T-cell (primary cell): ENCODE measurements at regions not wholly inside any gene's neighbourhood (a gene's known extent, or its start where the extent isn't known, plus 50 kb on each side); places are given as distances from the start of the nearest gene placed in this dataset.

Experiments
- ATAC-seq, 4 experiments: fragments of 200-7000 bp in 3 of 4; fragments of 150-1000 bp in 1 of 4; cut with Tn5 transposase; replicated peaks in 1 of 4; 1 replicate in 3 of 4; 2 replicates in 1 of 4; pipeline ENCODE4 v1.10.0; 2021; ENCODE audit warnings: moderate library complexity in 3 of 4, mild to moderate bottlenecking in 2 of 4, moderate number of reproducible peaks in 1 of 4
- CTCF ChIA-PET, 2 donors: fragments of 300-600 bp; sonication (Branson Sonifier 250); formaldehyde crosslinking; loops; one replicate each; lab custom pipeline; 2022; ENCODE audit warnings: antibody characterized with exemption in 2 of 2; lab: Charles Lee
- POLR2A ChIA-PET, 2 donors: fragments of 300-600 bp; sonication (Branson Sonifier 250); formaldehyde crosslinking; loops; one replicate each; lab custom pipeline; 2022; ENCODE audit warnings: antibody characterized with exemption in 2 of 2; lab: Charles Lee
- DNase-seq, 35 experiments: peaks; one replicate each; pipeline versions ENCODE4 v3.0.0 to v3.0.0-alpha.2; 2013 to 2023
- H3K27ac ChIP-seq: one replicate; pipeline ENCODE4 v1.5.1; 2013; ENCODE audit warnings: low read length
- H3K27me3 ChIP-seq, 2 experiments: replicated peaks in 1 of 2; 1 replicate in 1 of 2; 2 replicates in 1 of 2; pipeline versions ENCODE4 v1.6.1 to v1.7.0; 2013; ENCODE audit warnings: low read length in 1 of 2, mixed read lengths in 1 of 2; ENCODE audit not compliant: control insufficient read depth in 2 of 2, insufficient read depth in 2 of 2; ENCODE audit errors: extremely low read depth in 1 of 2
- H3K36me3 ChIP-seq, 2 donors: 1 replicate in 1 of 2; 2 replicates in 1 of 2; pipeline versions ENCODE4 v1.6.1 to v1.7.0; 2013; ENCODE audit warnings: low read length in 1 of 2; ENCODE audit not compliant: control insufficient read depth in 2 of 2, insufficient read depth in 1 of 2; ENCODE audit errors: extremely low read depth in 1 of 2
- H3K4me1 ChIP-seq, 2 experiments: 1 replicate in 1 of 2; 2 replicates in 1 of 2; pipeline versions ENCODE4 v1.6.1 to v1.7.0; 2013; ENCODE audit warnings: low read length in 2 of 2, mixed read lengths in 1 of 2; ENCODE audit not compliant: insufficient read depth in 2 of 2, control insufficient read depth in 1 of 2; ENCODE audit errors: extremely low read depth in 1 of 2
- H3K4me3 ChIP-seq, 2 donors: 1 replicate in 1 of 2; 2 replicates in 1 of 2; pipeline versions ENCODE4 v1.5.1 to v1.7.0; 2013; ENCODE audit warnings: mild to moderate bottlenecking in 2 of 2, low read length in 1 of 2, moderate library complexity in 1 of 2; ENCODE audit not compliant: control insufficient read depth in 1 of 2; ENCODE audit errors: extremely low read depth in 1 of 2
- H3K9me3 ChIP-seq: 2 replicates; pipeline ENCODE4 v1.7.0; 2013
- H3K27ac Mint-ChIP-seq, 2 donors: one replicate each; pipeline ENCODE4 v1.8.0; 2020 to 2021; ENCODE audit warnings: mild to moderate bottlenecking in 2 of 2, mixed read lengths in 2 of 2
- H3K27me3 Mint-ChIP-seq, 2 donors: one replicate each; pipeline ENCODE4 v1.8.0; 2021 to 2022; ENCODE audit warnings: mixed read lengths in 2 of 2
- H3K36me3 Mint-ChIP-seq: one replicate; pipeline ENCODE4 v1.8.0; 2021; ENCODE audit warnings: mixed read lengths
- H3K4me1 Mint-ChIP-seq, 3 donors: one replicate each; pipeline ENCODE4 v1.8.0; 2020 to 2022; ENCODE audit warnings: mixed read lengths in 3 of 3, mild to moderate bottlenecking in 1 of 3
- H3K4me3 Mint-ChIP-seq, 3 donors: one replicate each; pipeline ENCODE4 v1.8.0; 2020 to 2022; ENCODE audit warnings: mild to moderate bottlenecking in 3 of 3, mixed read lengths in 3 of 3, moderate library complexity in 3 of 3
- H3K9me3 Mint-ChIP-seq, 3 donors: one replicate each; pipeline ENCODE4 v1.8.0; 2020 to 2022; ENCODE audit warnings: mixed read lengths in 3 of 3
- WGBS: methylation state at CpG from one replicate; pipeline ENCODE4 v1.1.5; 2013; ENCODE audit warnings: missing lambda C conversion rate; ENCODE audit not compliant: insufficient coverage; 5-methylcytosine and 5-hydroxymethylcytosine counted together

GRCh38 chr3:144121661-144122060 lies 150.0 kb downstream of the DIPK2A start:
- ChIA-PET POLR2A (interaction anchor here in 1 of 2 donors (0.7 kb wide), 1 partner anchor 13 kb away, joined by 3 read pairs; no protein-coding TSS in a partner anchor), CTCF (no interaction called here)
- Histone ChIP-seq H3K27ac (no peak overlapping the region), H3K4me3 (no peak overlapping the region), H3K36me3 (no peaks in the 10 kb centered on the region), H3K27me3 (no peaks in the 10 kb centered on the region), H3K9me3 (no peaks in the 10 kb centered on the region), H3K4me1 (no peaks in the 10 kb centered on the region)
- no peak for ATAC-seq
- Mint-ChIP-seq H3K27ac (no peak overlapping the region), H3K4me3 (no peak overlapping the region), H3K9me3 (peaks cover 0 to 8% (median 5%) of the 10 kb centered on the region in 3 donors), H3K27me3 (peaks cover 2 to 3% of the 10 kb centered on the region in 2 donors), H3K4me1 (no peaks in the 10 kb centered on the region), H3K36me3 (no peaks in the 10 kb centered on the region)
- no peak for DNase-seq

- Mint-ChIP-seq H3K4me3 (no peak overlapping the region), H3K9me3 (peaks cover 4 to 9% (median 6%) of the 10 kb centered on the region in 3 donors), H3K27me3 (peaks cover 2 to 7% of the 10 kb centered on the region in 2 donors), H3K36me3 (no peaks in the 10 kb centered on the region), H3K4me1 (no peaks in the 10 kb centered on the region), H3K27ac (no peak overlapping the region)
- DNase-seq, result no peak
- Histone ChIP-seq H3K27ac (no peak overlapping the region), H3K4me3 (no peak overlapping the region), H3K27me3 (no peaks in the 10 kb centered on the region), H3K9me3 (no peaks in the 10 kb centered on the region), H3K36me3 (no peaks in the 10 kb centered on the region), H3K4me1 (no peaks in the 10 kb centered on the region)
- POLR2A ChIA-PET, result no interaction called here
- no peak for ATAC-seq
- CTCF ChIA-PET, result no interaction called here
- no CpG with 5 or more reads among the region's 3 CpGs for WGBS
Observed at GRCh38 chr3:144127014-144127413, 155.4 kb downstream of the DIPK2A start.

- DNase-seq, result no peak
- Histone ChIP-seq H3K27ac (no peak overlapping the region), H3K4me1 (no peaks in the 10 kb centered on the region), H3K27me3 (no peaks in the 10 kb centered on the region), H3K9me3 (no peaks in the 10 kb centered on the region), H3K36me3 (no peaks in the 10 kb centered on the region), H3K4me3 (no peak overlapping the region)
- H3K4me3 Mint-ChIP-seq, result no peak overlapping the region
- H3K27me3 Mint-ChIP-seq, result peaks cover 2 to 7% of the 10 kb centered on the region in 2 donors
- H3K9me3 Mint-ChIP-seq, result peaks cover 4 to 9% (median 6%) of the 10 kb centered on the region in 3 donors
- ChIA-PET POLR2A (no interaction called here), CTCF (no interaction called here)
- no peak overlapping the region for H3K27ac Mint-ChIP-seq
- no peaks in the 10 kb centered on the region for H3K4me1 Mint-ChIP-seq
- H3K36me3 Mint-ChIP-seq, result no peaks in the 10 kb centered on the region
- no peak for ATAC-seq
- WGBS, result no CpG with 5 or more reads among the region's 2 CpGs
Observed at GRCh38 chr3:144127700-144128099, 156.1 kb downstream of the DIPK2A start.

DNA sequence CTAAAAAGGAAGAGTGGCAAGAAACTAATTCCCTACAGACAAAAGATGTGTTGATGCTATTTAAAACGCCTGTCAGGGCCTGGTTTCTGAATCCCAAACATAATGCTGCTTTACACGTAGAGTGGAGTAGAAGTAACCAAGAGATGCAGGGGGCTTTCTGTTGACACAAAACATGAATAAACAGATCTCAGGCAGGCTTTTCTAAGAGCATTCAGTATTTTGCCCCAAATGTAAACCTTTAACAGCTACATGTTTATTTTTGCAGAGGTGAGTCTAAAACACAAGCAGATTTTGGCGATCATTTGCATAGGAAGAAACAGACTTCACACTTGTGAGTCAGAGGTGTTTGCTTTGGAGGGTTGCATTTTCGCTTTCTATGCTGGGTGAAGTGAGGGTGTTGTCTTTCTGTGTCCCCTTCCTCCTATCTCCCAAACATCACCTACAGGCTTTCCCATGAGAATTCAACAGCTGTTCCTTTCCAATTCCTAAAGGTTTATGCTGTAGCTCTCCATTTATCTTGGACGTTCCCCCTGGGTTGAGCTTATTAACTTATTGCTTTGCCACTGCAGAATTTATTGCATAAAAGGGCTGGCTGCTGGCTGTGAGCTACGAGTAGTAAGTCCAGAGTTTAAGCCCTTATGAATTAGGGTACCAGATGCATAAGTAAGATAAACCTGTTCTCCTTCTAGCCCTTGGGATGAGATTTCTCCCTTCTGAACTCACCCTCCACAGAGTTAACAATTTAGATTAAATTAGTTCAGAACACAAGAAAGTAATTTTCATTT lies 156.7 kb downstream of the DIPK2A start:
- CTCF ChIA-PET, result no interaction called here
- Mint-ChIP-seq H3K27ac (no peak overlapping the region), H3K4me1 (no peaks in the 10 kb centered on the region), H3K36me3 (no peaks in the 10 kb centered on the region), H3K9me3 (peaks cover 4 to 9% (median 6%) of the 10 kb centered on the region in 3 donors), H3K27me3 (peaks cover 2 to 7% of the 10 kb centered on the region in 2 donors), H3K4me3 (no peak overlapping the region)
- no CpG with 5 or more reads among the region's 6 CpGs for WGBS
- ATAC-seq (no peak), DNase-seq (peak in 1 of 35 experiments; percentile 37)
- Histone ChIP-seq H3K27me3 (no peaks in the 10 kb centered on the region), H3K4me1 (no peaks in the 10 kb centered on the region), H3K27ac (peak overlapping the region; percentile 46), H3K4me3 (no peak overlapping the region), H3K36me3 (no peaks in the 10 kb centered on the region), H3K9me3 (no peaks in the 10 kb centered on the region)
- POLR2A ChIA-PET, result no interaction called here

DNA sequence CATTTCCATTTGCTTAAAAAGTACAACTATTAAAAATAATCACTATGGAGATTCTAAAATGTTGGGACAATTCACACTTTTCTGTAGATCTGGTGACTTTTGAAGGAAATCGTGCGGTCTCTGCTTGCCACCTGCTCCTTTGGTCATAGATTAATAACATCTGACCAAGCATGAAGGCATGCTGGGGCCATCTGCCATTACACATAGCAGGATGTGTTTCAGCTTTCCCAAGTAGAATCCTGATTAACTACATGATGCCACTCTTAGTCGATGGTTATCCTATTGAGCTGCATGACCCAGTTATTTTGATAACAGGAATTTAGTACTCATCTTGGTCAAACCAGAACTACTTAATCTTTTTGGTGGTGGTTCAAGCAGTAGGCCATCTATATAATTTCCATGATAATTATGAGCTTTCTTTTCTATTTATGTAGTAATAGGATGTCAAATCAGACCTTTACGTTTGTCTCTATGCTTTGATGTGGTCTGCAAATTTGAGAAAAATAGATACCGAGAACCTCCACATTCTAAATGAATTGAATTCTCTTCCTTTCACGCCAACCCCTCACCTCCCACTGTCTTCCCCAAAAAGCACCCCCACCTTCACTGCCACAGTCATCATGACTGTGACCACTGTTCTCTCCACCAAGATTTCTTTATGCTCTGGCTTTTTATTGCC lies 158.1 kb downstream of the DIPK2A start:
- H3K36me3 ChIP-seq, result no peaks in the 10 kb centered on the region
- no peaks in the 10 kb centered on the region for H3K9me3 ChIP-seq
- POLR2A ChIA-PET, result no interaction called here
- H3K4me3 ChIP-seq, result no peak overlapping the region
- Mint-ChIP-seq H3K36me3 (no peaks in the 10 kb centered on the region), H3K27ac (no peak overlapping the region), H3K27me3 (peaks cover 2 to 7% of the 10 kb centered on the region in 2 donors), H3K4me1 (no peaks in the 10 kb centered on the region), H3K9me3 (peaks cover 4 to 9% (median 6%) of the 10 kb centered on the region in 3 donors), H3K4me3 (no peak overlapping the region)
- DNase-seq, result no peak
- H3K27ac ChIP-seq, result no peak overlapping the region
- H3K4me1 ChIP-seq, result no peaks in the 10 kb centered on the region
- no peak for ATAC-seq
- WGBS, result 71% methylated on average over 4 of the region's 6 CpGs
- H3K27me3 ChIP-seq, result no peaks in the 10 kb centered on the region
- CTCF ChIA-PET, result no interaction called here

DNA sequence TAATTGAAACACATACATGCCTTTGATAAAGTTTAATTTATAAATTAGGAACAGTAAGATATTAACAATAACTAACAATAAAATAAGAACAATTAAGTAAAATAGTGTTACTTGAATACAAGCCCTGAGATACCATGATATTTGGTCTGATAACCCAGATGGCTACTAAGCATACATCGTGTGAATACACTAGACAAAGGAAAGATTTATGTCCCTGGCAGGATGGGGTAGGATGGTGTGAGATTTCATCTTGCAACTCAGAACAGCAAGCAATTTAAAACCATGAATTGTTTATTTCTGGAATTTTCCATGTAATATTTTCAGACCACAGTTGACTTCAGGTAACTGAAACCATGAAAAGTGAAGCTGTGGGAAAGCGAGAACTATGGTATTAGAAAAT lies 169.5 kb downstream of the DIPK2A start:
- Mint-ChIP-seq H3K4me3 (no peak overlapping the region), H3K27me3 (peaks cover 4 to 9% of the 10 kb centered on the region in 2 donors), H3K4me1 (no peaks in the 10 kb centered on the region), H3K36me3 (no peaks in the 10 kb centered on the region), H3K9me3 (peaks cover 8 to 10% (median 10%) of the 10 kb centered on the region in 3 donors), H3K27ac (no peak overlapping the region)
- H3K4me1 ChIP-seq, result no peaks in the 10 kb centered on the region
- peaks cover 0 to 16% of the 10 kb centered on the region in 2 experiments for H3K27me3 ChIP-seq
- ATAC-seq (no peak), DNase-seq (no peak)
- H3K4me3 ChIP-seq, result no peak overlapping the region
- no peak overlapping the region for H3K27ac ChIP-seq
- WGBS, result 100% methylated on average over 1 of the region's 2 CpGs
- ChIA-PET CTCF (no interaction called here), POLR2A (no interaction called here)
- H3K9me3 ChIP-seq, result no peaks in the 10 kb centered on the region
- H3K36me3 ChIP-seq, result no peaks in the 10 kb centered on the region
